Duodenal mucosa (tissue), 2 donors: ENCODE measurements at regions not wholly inside any gene's neighbourhood (a gene's known extent, or its start where the extent isn't known, plus 50 kb on each side); places are given as distances from the start of the nearest gene placed in this dataset.

Experiments
- H3K27ac ChIP-seq: one replicate; pipeline ENCODE4 v1.7.0; 2013; ENCODE audit warnings: low read depth, low read length
- H3K27me3 ChIP-seq, 2 donors: one replicate each; pipeline ENCODE4 v1.7.0; 2013; ENCODE audit warnings: low read length in 2 of 2, control low read depth in 1 of 2; ENCODE audit not compliant: insufficient read depth in 2 of 2, control insufficient read depth in 1 of 2
- H3K36me3 ChIP-seq, 2 donors: one replicate each; pipeline ENCODE4 v1.7.0; 2013; ENCODE audit warnings: low read length in 2 of 2, control low read depth in 1 of 2; ENCODE audit not compliant: insufficient read depth in 2 of 2, control insufficient read depth in 1 of 2
- H3K4me1 ChIP-seq, 2 donors: one replicate each; pipeline ENCODE4 v1.7.0; 2013; ENCODE audit warnings: low read length in 2 of 2, control low read depth in 1 of 2; ENCODE audit not compliant: insufficient read depth in 2 of 2, control insufficient read depth in 1 of 2
- H3K4me3 ChIP-seq, 2 donors: one replicate each; pipeline ENCODE4 v1.7.0; 2013; ENCODE audit warnings: low read length in 2 of 2, low read depth in 1 of 2
- H3K9ac ChIP-seq, 2 donors: one replicate each; pipeline ENCODE4 v1.7.0; 2013; ENCODE audit warnings: low read length in 2 of 2, low read depth in 1 of 2
- H3K9me3 ChIP-seq, 2 donors: one replicate each; pipeline ENCODE4 v1.7.0; 2013; ENCODE audit warnings: low read length in 2 of 2, control low read depth in 1 of 2; ENCODE audit not compliant: control insufficient read depth in 1 of 2

GRCh38 chr11:11020747-11021149 is 162.9 kb upstream of the ZBED5 start:
- Histone ChIP-seq H3K9me3 (no peaks in the 10 kb centered on the region), H3K4me3 (no peak overlapping the region), H3K27me3 (no peaks in the 10 kb centered on the region), H3K9ac (no peak overlapping the region), H3K4me1 (no peaks in the 10 kb centered on the region), H3K36me3 (no peaks in the 10 kb centered on the region), H3K27ac (no peak overlapping the region)

GRCh38 chr11:11020219-11020726 is 162.4 kb upstream of the ZBED5 start:
- Histone ChIP-seq H3K36me3 (no peaks in the 10 kb centered on the region), H3K27me3 (no peaks in the 10 kb centered on the region), H3K4me3 (no peak overlapping the region), H3K4me1 (no peaks in the 10 kb centered on the region), H3K27ac (no peak overlapping the region), H3K9me3 (no peaks in the 10 kb centered on the region), H3K9ac (no peak overlapping the region)

DNA sequence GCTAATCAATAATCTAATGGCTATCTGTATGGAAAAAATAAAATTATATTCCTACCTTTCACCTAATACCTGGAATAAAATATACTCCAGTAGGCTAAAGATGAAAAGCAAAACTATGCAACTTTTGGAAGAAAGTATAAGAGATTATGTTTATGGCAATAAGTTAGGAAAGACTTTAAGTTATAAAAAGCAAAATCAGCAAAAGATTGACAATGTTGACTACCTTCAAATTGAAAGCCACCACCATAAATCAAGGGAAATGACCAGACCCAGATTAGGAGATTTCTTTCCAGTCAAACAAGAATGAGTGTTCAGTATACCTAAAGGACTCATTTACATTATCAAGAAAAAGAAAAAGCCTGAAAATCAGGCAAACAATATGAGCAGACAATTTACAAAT is 159.1 kb upstream of the ZBED5 start:
- no peak overlapping the region for H3K9ac ChIP-seq
- no peaks in the 10 kb centered on the region for H3K4me1 ChIP-seq
- peaks cover 0 to 2% of the 10 kb centered on the region in 2 donors for H3K27me3 ChIP-seq
- H3K36me3 ChIP-seq = no peaks in the 10 kb centered on the region
- no peak overlapping the region for H3K27ac ChIP-seq
- H3K4me3 ChIP-seq = no peak overlapping the region
- H3K9me3 ChIP-seq = no peaks in the 10 kb centered on the region

DNA sequence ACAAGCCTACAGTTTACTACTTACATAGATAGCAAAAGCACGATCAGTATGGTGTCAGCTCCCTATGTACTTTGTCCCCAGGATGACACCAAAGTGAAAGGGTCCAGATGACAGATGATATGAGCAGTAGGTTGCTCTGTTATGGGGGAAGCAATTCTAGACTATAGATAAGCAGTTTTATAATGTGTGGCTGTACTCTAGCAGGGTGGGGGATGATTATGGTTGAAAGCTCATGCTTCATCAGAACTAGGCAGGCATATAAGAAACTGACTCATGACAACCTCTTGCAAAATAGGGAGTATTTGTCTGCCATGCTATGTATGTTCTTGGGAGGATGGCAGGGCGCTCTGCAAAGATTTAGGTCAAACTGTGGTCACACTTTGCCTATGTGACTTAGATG is 158.2 kb upstream of the ZBED5 start:
- peaks cover 0 to 10% of the 10 kb centered on the region in 2 donors for H3K27me3 ChIP-seq

GRCh38 chr11:11011617-11012016 is 153.8 kb upstream of the ZBED5 start:
- H3K9me3 ChIP-seq = no peaks in the 10 kb centered on the region
- H3K27ac ChIP-seq = no peak overlapping the region
- H3K4me1 ChIP-seq = peaks cover 0 to 10% of the 10 kb centered on the region in 2 donors
- no peak overlapping the region for H3K9ac ChIP-seq
- H3K4me3 ChIP-seq = no peak overlapping the region
- peaks cover 0 to 18% of the 10 kb centered on the region in 2 donors for H3K27me3 ChIP-seq
- H3K36me3 ChIP-seq = no peaks in the 10 kb centered on the region

More for the DNA sequence above, 158.2 kb upstream of the ZBED5 start:
- no peak overlapping the region for H3K27ac ChIP-seq
- no peaks in the 10 kb centered on the region for H3K9me3 ChIP-seq
- H3K4me1 ChIP-seq = peaks cover 0 to under 1% of the 10 kb centered on the region in 2 donors
- no peak overlapping the region for H3K9ac ChIP-seq
- no peak overlapping the region for H3K4me3 ChIP-seq
- H3K36me3 ChIP-seq = no peaks in the 10 kb centered on the region

DNA sequence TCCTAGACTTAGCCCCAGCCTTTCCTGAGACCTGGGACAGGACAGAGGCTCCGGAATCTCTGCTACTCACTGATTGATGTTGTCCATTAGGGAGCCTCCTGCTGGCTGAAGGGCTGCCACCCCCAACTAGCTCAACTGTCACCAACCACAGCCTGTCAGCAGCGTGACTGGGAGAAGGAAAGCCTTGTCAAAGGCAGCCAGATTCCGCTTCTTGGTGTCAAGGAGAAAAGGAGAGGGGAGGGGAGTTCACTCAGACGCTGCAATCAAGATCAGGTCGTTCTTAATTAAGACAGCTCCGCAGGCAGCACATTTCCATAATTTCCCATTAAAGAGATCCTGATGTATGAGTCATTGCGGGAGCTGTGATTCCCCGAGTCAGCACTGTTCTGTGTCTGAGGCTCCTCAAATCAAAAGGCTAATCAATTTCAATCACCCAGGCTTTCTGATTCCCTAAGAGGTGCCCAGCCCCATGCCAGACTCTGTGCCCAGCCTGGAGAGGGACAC is 152.8 kb upstream of the ZBED5 start:
- Histone ChIP-seq H3K36me3 (no peaks in the 10 kb centered on the region), H3K4me3 (no peak overlapping the region), H3K9ac (no peak overlapping the region), H3K4me1 (peaks cover 0 to 10% of the 10 kb centered on the region in 2 donors), H3K27ac (no peak overlapping the region), H3K9me3 (no peaks in the 10 kb centered on the region), H3K27me3 (peaks cover 0 to 18% of the 10 kb centered on the region in 2 donors)

DNA sequence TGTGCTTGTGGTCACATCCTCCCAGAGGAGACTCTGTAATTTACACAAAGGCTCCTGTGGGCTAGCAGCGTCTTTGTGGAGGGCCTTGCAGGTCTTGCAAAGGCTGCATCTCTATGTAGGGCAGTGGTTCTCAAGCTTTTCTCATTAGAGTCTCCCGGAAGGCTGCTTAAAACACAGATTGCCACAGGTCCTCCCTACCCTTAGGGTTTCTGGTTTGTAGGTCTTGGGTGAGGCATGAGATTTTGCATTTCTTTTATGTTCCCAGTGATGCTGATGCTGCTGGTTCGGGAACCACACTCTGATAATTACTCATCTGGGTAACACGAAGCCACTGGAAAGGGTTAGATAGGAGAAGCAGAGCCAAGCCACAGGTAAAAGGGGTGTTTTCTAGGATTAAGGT is 151.3 kb upstream of the ZBED5 start:
- peaks cover 0 to 10% of the 10 kb centered on the region in 2 donors for H3K4me1 ChIP-seq
- no peak overlapping the region for H3K27ac ChIP-seq
- no peaks in the 10 kb centered on the region for H3K36me3 ChIP-seq
- no peak overlapping the region for H3K4me3 ChIP-seq
- no peaks in the 10 kb centered on the region for H3K9me3 ChIP-seq
- H3K27me3 ChIP-seq = peaks cover 0 to 18% of the 10 kb centered on the region in 2 donors
- H3K9ac ChIP-seq = no peak overlapping the region

DNA sequence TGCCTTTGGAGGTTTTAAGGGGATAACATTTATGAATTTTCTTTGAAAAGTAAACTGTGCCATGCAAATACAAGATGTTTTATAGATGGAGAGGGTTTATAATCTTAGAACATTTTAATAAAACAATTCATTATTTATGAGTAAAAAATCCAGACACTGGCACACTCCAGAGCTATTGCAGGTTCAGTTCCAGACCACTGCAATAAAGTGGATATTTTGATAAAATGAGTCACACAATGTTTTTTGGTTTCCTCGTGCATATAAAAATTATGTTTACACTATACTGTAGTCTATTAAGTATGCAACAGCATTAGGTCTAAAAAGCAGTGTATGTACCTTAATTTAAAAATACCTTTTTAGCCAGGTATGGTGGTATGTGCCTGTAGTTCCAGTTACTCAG is 146.2 kb upstream of the ZBED5 start:
- Histone ChIP-seq H3K9ac (no peak overlapping the region), H3K27me3 (peaks cover 5 to 7% of the 10 kb centered on the region in 2 donors), H3K27ac (no peak overlapping the region), H3K9me3 (no peaks in the 10 kb centered on the region), H3K4me3 (no peak overlapping the region), H3K4me1 (no peaks in the 10 kb centered on the region), H3K36me3 (no peaks in the 10 kb centered on the region)

DNA sequence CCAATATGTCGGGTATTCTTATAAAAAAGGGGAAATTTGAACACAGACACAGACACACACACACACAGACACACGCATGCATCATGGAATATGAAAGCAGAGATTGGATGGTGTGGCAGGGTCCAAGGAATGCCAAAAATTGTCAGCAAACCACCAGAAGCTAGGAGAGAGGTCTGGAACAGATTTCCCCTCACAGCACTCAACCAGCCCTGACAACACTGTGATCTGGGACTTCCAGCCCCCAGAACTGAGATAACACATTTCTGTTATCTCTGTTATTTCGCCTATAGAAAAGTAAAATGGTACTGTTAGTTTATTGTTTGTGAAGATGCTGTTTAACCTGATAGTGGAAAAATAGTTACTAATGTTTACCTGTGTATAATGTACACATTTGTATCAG is 145.4 kb upstream of the ZBED5 start:
- Histone ChIP-seq H3K9ac (no peak overlapping the region), H3K4me1 (no peaks in the 10 kb centered on the region), H3K9me3 (no peaks in the 10 kb centered on the region), H3K27ac (no peak overlapping the region), H3K36me3 (no peaks in the 10 kb centered on the region), H3K27me3 (peaks cover 5 to 7% of the 10 kb centered on the region in 2 donors), H3K4me3 (no peak overlapping the region)

- Histone ChIP-seq H3K27me3 (peaks cover 5 to 7% of the 10 kb centered on the region in 2 donors), H3K9ac (no peak overlapping the region), H3K9me3 (no peaks in the 10 kb centered on the region), H3K36me3 (no peaks in the 10 kb centered on the region), H3K27ac (no peak overlapping the region), H3K4me1 (no peaks in the 10 kb centered on the region), H3K4me3 (no peak overlapping the region)
Observed at GRCh38 chr11:11000579-11001283, 142.9 kb upstream of the ZBED5 start.
